ENCODE measurements at regions not wholly inside any gene's neighbourhood (a gene's known extent, or its start where the extent isn't known, plus 50 kb on each side); places are given as distances from the start of the nearest gene placed in this dataset.

DNA sequence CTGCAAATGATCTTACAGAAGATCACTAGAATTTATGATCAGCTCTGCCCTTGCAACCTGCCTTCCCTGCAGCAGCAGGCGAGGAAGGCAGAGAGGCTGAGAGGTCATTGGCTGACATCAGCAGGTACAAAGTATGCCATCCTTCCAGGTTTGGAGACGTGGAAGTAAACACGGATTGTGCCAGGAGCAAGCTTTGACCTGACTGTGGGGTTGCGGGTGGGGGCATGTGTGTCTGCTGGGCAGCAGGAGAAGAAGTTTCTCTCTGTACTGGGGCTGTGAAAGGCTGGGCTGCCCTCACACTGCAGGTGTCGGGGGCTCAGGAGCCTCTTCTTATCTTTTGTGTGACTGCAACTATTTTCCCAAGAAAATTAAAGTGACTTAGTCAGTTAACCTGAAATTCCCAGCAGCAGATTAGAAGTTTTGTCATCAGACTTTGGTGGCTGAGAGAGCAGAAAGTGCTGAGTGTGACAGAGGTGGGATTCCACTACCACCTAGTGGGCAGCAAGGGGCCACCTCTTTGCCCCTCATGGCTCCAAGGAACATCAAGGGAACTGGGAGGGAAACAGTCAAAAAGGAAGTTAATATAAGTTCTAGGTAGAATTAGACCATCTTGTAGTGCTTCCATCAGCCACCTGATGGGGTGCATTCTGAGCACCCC lies 565.9 kb downstream of the ETS1 start:
- H3K9me3 ChIP-seq = no peaks in the 10 kb centered on the region
- H3K4me1 ChIP-seq = no peaks in the 10 kb centered on the region
- TF ChIP-seq CTCF (IDR thresholded peaks at IDR 0.05) = no peak
- TF ChIP-seq POLR2A (IDR thresholded peaks at IDR 0.05) = no peak
- DNase-seq = no peak
- peaks cover 0 to 4% (median 0%) of the 10 kb centered on the region in 4 donors for H3K27me3 ChIP-seq
- no peaks in the 10 kb centered on the region for H3K36me3 ChIP-seq
- H3K27ac ChIP-seq = no peak overlapping the region
- 20 to 34% methylated on average over 2 to 3 of the region's 5 CpGs for WGBS, 2 donors
- intact Hi-C loops (cut with DNase I) = no loop called here
- H3K4me3 ChIP-seq = no peak overlapping the region

DNA sequence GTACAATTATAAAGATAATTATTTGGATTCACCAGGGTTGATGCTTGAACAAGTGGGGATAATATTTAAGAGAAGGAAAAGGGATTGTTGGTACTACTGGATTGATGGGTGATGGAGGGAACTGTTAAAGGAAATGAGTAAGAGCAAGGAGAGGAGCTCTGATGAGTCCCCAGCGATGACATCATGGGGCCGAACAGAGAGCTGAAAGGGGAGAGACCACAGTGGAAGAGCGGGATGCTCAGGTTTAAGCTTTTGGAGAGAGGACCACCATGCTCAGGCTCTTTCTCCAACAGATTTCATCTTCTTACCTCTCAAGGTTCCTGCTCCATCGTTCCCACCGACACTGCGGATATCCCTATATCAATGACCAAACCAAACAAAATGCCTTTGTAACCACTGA lies 568.7 kb downstream of the ETS1 start:
- Histone ChIP-seq H3K27ac (no peak overlapping the region), H3K36me3 (no peaks in the 10 kb centered on the region), H3K27me3 (no peaks in the 10 kb centered on the region), H3K4me1 (no peaks in the 10 kb centered on the region), H3K9me3 (no peaks in the 10 kb centered on the region), H3K4me3 (no peak overlapping the region)
- WGBS, 2 donors = 91 to 94% methylated on average over 6 of the region's 6 CpGs
- intact Hi-C loops (cut with DNase I) = no loop called here
- TF ChIP-seq POLR2A (IDR thresholded peaks at IDR 0.05) (no peak), CTCF (IDR thresholded peaks at IDR 0.05) (no peak)
- no peak for DNase-seq

- intact Hi-C loops (cut with DNase I) = no loop called here
- DNase-seq = no peak
- Histone ChIP-seq H3K4me3 (no peak overlapping the region), H3K27me3 (no peaks in the 10 kb centered on the region), H3K9me3 (peaks cover 0 to 8% (median 0%) of the 10 kb centered on the region in 3 donors), H3K27ac (no peak overlapping the region), H3K36me3 (no peaks in the 10 kb centered on the region), H3K4me1 (no peaks in the 10 kb centered on the region)
- TF ChIP-seq POLR2A (IDR thresholded peaks at IDR 0.05) (no peak), CTCF (IDR thresholded peaks at IDR 0.05) (no peak)
- 67 to 69% methylated on average over 2 of the region's 2 CpGs for WGBS, 2 donors
Observed at GRCh38 chr11:128005562-128005961, 581.8 kb downstream of the ETS1 start.

GRCh38 chr11:127998421-127998820 lies 588.9 kb downstream of the ETS1 start:
- Histone ChIP-seq H3K9me3 (no peaks in the 10 kb centered on the region), H3K27me3 (no peaks in the 10 kb centered on the region), H3K36me3 (no peaks in the 10 kb centered on the region), H3K27ac (no peak overlapping the region), H3K4me1 (no peaks in the 10 kb centered on the region), H3K4me3 (no peak overlapping the region)
- WGBS, 2 donors = 83% methylated on average over 5 of the region's 5 CpGs
- no peak for DNase-seq
- intact Hi-C loops (cut with DNase I) = no loop called here
- TF ChIP-seq POLR2A (IDR thresholded peaks at IDR 0.05) = no peak

GRCh38 chr11:127997594-127997993 lies 589.8 kb downstream of the ETS1 start:
- Histone ChIP-seq H3K27me3 (no peaks in the 10 kb centered on the region), H3K9me3 (no peaks in the 10 kb centered on the region), H3K4me1 (no peaks in the 10 kb centered on the region), H3K4me3 (no peak overlapping the region), H3K27ac (no peak overlapping the region), H3K36me3 (no peaks in the 10 kb centered on the region)
- no peak for TF ChIP-seq CTCF (IDR thresholded peaks at IDR 0.05)
- TF ChIP-seq POLR2A (IDR thresholded peaks at IDR 0.05) = no peak
- intact Hi-C loops (cut with DNase I) = no loop called here
- DNase-seq = no peak
- 79 to 97% methylated on average over 2 of the region's 2 CpGs for WGBS, 2 donors

DNA sequence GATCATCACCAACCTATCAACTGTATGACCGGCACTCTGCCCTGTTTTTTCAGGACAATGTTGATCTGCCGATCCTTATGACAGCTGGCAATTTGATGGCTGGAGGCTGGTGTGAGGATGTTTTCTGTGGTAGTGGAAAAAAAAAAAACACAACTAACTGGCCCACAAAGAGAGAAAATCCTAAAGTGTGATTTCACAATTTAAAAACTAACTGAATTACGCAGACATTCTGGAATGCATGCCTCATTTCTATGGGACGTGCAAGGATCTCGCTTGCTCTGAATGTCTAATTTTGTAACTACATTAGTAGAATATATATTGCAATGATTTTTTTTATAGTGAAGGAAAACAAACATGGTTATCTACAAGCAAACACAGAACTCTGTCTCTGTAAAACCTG lies 590.5 kb downstream of the ETS1 start:
- H3K9me3 ChIP-seq = no peaks in the 10 kb centered on the region
- 72 to 74% methylated on average over 5 of the region's 5 CpGs for WGBS, 2 donors
- H3K4me1 ChIP-seq = no peaks in the 10 kb centered on the region
- TF ChIP-seq CTCF (IDR thresholded peaks at IDR 0.05) (no peak), POLR2A (IDR thresholded peaks at IDR 0.05) (no peak)
- no peak overlapping the region for H3K4me3 ChIP-seq
- H3K27me3 ChIP-seq = no peaks in the 10 kb centered on the region
- DNase-seq = no peak
- H3K27ac ChIP-seq = no peak overlapping the region
- no peaks in the 10 kb centered on the region for H3K36me3 ChIP-seq
- intact Hi-C loops (cut with DNase I) = no loop called here
